HG03469 (cell line): ENCODE measurements at regions not wholly inside any gene's neighbourhood (a gene's known extent, or its start where the extent isn't known, plus 50 kb on each side); places are given as distances from the start of the nearest gene placed in this dataset.
"Not testable (repeated sequence)": the region's sequence is repeated elsewhere in the genome, so short reads cannot be mapped to it uniquely, and the experiment has no call there.

Source experiments
- ATAC-seq: cut with Tn5 transposase; IDR thresholded peaks from one replicate; pipeline ENCODE4 v1.9.1; 2021; ENCODE audit warnings: mild to moderate bottlenecking, moderate library complexity, moderate number of reproducible peaks; ENCODE audit not compliant: unreplicated experiment

DNA sequence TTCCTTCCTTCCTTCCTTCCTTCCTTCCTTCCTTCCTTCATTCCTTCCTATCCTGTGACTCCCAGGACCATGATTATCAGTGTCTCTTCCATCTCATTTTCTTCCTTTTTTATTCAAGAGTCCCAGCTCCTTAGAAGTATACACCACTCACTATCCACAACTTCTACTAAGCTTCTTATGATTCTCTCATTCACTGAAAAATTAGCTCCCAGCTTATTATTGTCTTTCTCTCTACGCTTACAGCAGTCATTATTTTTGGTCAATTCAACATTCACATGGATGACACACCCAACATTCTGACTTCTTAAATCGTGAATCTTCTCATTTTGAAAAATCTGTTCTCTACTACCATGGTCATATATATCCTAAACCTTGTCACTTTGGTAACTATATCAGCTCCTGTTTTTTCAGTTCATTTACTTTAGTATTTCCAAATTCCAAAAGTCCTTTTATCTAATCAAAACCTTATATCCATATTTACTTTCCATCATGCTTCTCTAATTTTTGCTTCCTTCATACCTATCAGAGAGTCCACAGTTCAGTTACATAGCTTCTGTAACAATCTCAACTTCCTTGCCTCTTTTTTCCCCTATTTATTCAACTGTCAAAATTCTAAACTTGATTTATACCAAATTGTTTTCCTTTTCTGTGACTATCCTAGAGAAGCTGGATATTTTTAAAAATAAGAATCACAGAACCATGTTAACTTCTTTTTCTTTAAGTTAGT lies 677.5 kb downstream of the RAPGEF2 start:
- ATAC-seq = no peak

DNA sequence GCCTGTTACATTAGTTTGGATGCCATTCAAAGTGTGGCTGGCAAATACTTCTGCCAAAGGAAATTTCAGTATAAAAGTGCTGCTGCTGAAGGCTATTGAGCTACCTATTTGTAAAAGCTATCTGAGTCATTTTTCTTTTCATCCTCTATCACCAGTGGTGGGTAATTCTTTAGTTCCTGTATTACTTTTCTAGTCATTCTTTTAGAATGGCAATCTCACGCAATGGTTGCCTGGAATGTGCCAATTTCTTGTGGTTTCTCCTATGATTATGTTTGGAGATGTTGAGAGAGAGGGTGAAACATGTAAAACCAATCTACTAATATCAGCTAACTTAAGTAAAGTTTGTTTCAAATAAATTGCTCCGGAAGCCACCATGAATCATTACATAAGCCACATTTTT lies 685.0 kb downstream of the RAPGEF2 start:
- no peak for ATAC-seq

- no peak for ATAC-seq
These were observed 688.5 kb downstream of the RAPGEF2 start for GRCh38 chr4:159791334-159791733.

DNA sequence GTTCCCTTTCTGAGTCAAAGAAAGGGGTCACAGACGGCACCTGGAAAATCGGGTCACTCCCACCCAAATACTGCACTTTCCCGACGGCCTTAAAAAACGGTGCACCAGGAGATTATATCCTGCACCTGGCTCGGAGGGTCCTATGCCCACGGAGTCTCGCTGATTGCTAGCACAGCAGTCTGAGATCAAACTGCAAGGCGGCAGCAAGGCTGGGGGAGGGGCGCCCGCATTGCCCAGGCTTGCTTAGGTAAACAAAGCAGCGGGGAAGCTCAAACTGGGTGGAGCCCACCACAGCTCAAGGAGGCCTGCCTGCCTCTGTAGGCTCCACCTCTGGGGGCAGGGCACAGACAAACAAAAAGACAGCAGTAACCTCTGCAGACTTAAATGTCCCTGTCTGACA lies 701.7 kb downstream of the RAPGEF2 start:
- ATAC-seq = not testable (repeated sequence)

DNA sequence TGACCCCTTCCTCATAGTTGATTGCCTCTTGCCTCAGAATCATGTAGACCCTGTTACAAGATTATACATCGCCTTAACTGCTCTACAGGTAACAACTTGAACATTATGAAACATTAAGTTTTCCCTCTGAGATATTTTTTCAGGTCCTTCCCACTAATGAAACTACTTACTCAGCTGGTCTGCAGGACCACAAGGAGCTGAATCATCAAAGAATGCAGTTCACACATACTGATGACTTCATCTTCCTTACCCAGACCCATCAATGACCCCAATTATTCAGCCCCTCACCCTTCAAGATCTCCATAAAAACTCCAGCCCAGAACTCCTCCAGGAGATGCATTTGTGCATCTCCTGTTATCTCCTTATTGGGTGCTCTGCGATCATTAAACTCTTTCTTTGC lies 720.9 kb downstream of the RAPGEF2 start:
- ATAC-seq = no peak

DNA sequence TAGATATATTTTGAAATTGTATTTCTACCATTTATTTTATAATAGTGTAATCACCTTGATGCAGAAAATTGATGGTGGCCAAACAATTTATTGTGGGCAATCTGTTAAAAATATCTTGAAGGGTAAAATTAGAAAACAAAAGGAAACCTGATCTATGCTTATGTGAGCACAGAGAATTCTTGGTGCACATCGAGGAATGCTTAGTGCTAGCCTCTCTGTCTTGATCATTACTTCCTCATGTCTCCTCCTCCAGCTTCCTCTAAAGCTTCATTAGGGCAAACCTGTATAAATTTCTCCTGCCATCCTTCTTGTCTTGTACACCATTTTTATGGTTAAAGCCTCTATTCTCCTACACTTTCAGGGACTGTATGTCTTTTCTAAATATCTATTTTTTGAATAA lies 725.8 kb downstream of the RAPGEF2 start:
- ATAC-seq = no peak

GRCh38 chr4:159829184-159829583 lies 726.3 kb downstream of the RAPGEF2 start:
- ATAC-seq = no peak

DNA sequence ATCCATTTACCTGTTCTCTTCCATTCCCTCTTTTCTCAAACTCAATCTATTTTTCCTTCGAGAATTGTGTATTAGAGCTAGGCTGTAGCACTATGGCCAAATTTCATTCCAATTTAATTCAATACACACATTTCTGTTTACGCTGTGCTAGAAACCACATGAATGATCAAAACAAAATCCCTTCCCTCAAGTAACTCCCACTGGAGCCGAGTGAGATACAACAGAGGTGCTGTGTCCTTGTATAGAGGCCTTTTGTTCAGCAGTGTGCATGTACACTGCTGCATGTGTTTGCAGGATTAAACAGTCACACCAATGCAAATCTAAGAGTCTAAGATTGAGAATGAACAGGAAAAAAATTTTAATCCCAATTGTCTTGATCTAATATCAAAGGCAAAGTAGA lies 734.2 kb downstream of the RAPGEF2 start:
- no peak for ATAC-seq

- no peak for ATAC-seq
These were observed 752.9 kb downstream of the RAPGEF2 start for GRCh38 chr4:159855731-159856130.

DNA sequence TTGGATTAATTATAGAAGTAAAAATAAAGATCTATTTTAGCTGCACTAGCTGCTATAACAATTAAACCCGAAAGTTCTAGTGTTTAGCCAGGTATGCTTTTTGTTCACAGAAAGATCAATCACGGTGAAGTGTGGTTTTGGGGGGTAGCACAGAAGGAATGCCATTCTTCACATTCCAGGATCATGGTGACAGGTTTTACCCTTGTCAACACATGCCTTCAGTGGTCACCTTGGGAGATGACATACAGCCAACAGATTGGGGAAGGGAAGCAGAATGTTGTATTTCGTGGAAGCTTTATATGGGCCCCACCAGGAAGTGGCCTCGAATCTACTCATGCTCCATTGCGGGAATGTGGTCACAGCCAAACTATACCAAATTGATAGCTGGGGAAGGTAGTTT lies 753.6 kb downstream of the RAPGEF2 start:
- no peak for ATAC-seq

- no peak for ATAC-seq
These were observed 756.8 kb downstream of the RAPGEF2 start for GRCh38 chr4:159859656-159860148.

DNA sequence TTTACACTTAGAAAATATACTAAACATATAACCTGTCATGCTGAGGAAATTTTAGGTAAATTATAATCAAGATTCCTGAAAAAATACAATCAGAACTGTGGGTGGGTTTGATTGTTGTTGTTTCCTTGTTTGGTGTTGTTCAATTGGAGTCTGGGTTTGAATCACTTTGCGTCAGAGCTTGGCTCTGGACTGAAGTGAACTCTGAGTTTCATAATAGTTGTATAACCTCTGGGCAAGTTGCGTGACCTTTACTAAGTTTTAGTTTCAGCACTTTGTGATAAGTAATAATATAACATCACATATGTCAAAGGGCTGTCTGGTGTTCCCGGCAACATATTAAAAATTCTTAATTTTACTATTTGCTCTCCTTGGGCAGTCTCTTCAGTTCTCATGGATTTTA lies 758.1 kb downstream of the RAPGEF2 start:
- no peak for ATAC-seq

GRCh38 chr4:159864337-159864736 lies 761.5 kb downstream of the RAPGEF2 start:
- no peak for ATAC-seq

- no peak for ATAC-seq
These were observed 764.8 kb downstream of the RAPGEF2 start for GRCh38 chr4:159867673-159868072.

DNA sequence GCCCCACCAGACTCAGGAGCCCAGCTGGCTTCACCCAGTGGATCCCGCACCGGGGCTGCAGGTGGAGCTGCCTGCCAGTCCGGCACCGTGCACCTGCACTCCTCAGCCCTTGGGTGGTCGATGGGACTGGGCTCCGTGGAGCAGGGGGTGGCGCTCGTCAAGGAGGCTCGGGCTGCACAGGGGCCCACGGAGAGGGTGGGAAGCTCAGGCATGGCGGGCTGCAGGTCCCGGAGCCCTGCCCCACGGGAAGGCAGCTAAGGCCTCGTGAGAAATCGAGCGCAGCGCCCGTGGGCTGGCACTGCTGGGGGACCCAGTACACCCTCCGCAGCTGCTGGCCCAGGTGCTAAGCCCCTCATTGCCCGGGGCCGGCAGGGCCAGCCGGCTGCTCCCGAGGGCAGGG lies 766.1 kb downstream of the RAPGEF2 start:
- ATAC-seq = not testable (repeated sequence)

DNA sequence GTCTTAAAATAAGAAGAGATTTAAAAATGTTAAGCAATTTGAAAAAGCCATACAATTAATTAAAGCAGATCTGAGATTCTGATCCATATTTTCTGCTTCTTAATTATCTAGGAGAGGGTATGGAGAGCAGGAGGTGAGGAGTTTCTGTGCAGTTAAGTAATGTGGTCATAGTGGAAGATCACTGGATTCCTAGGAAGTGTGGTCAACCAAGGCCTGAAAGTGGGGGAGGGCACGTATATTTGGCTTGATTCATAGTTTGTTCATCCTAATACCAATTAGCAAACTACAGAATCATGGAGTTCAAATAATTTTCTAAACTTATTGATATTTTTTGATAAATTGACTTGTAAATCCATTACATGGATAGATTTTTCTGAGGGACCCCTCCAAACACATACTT lies 768.3 kb downstream of the RAPGEF2 start:
- ATAC-seq = no peak

DNA sequence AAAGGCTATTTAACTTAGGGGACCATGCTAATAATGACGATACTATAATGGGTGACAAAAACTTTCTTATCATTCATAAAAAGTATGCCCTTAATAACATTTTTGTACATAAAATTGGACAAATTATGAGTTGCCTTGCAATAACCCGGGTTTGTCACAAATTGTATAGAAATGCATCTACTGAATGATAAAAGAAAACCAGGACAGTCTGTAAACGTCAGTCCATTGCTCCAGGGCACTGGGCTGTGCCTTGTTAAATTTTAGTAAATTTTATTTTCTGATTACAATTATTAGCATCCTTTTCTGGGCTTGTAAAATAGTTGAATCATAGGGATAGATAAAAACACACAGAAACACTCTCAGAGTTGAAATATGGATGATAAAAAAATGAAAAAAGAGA lies 778.3 kb downstream of the RAPGEF2 start:
- no peak for ATAC-seq

DNA sequence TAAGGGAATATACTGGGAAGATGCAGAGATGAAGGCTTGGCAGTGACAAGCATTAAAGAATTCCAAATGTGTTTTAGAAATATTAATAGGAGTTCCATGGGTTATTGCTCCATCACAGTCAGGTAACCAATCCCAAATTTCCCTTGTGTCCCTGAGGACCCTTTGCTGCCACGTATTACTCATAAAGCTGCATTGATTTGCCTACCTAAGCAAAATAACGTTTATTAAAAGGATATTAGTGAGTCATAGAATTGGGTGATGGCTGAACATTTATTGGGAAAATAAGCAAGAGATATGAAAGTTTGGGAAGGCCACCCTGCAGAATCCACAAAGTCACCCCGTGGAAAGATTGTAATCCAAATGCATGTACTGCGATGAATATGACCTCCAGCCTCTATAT lies 782.1 kb downstream of the RAPGEF2 start:
- no peak for ATAC-seq

DNA sequence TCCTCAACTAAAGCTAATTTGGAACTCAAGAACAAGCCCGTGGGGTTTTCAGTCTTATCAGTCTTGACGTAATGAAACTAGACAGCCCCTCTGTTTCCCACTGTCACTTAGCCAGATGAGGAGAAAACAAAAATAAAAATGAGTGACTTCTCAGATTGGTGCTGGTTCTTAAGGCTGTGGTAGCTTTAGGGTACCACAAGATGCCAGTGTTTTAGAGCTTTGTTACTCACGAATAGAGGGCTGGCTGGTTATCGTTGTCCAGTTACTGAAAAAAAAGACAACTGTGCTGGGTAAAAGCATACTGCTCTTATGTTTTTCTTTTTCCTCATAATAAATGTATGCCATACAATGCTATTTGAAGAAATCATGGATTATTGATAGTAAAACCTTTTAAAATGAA lies 796.7 kb downstream of the RAPGEF2 start:
- ATAC-seq = no peak

GRCh38 chr4:159900562-159900961 lies 797.7 kb downstream of the RAPGEF2 start:
- no peak for ATAC-seq

DNA sequence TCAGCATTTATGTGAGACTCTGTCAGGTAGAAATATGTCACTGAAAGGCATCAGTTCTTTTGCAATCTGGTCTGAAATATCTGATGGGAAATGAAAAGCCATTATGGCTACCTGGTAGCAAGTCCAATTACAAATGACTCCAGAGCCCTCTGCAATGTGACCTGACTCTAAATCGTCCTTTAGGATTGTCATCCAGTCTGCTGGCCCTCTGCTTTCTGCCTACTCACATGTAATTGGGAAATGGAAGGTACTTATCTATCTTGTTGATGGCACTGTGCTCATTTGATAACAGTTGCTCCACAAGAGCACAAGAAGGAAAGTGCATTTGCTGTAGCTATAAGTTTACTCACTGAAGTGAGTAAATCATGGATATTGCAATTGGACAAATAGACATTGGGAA lies 799.8 kb downstream of the RAPGEF2 start:
- ATAC-seq = no peak

DNA sequence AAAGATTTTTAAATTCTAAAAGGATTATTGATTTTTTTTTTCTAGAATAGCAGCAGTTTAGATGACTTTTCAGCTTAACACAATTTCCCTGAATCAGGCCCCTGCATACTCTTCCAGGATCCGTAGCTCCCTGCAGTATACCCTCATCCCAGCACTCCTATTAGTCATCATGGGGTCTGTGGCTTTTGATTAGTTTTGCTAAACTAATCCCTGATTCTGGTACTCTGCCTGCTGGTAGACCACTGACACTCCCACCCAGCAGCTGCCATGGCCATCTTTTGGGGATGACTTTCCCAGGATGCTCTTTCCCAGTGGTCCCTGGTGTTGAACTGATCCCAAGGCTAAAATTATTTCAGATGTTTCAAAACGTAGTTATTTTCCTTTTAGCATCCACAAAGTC lies 802.0 kb downstream of the RAPGEF2 start:
- ATAC-seq = no peak

- ATAC-seq = no peak
These were observed 803.2 kb downstream of the RAPGEF2 start for GRCh38 chr4:159906051-159906450.
